HG03135 (cell line): ENCODE measurements at regions not wholly inside any gene's neighbourhood (a gene's known extent, or its start where the extent isn't known, plus 50 kb on each side); places are given as distances from the start of the nearest gene placed in this dataset.
"Not testable (repeated sequence)": the region's sequence is repeated elsewhere in the genome, so short reads cannot be mapped to it uniquely, and the experiment has no call there.

Experiments
- ATAC-seq: cut with Tn5 transposase; IDR thresholded peaks from one replicate; pipeline ENCODE4 v1.9.1; 2021; ENCODE audit warnings: mild to moderate bottlenecking, moderate library complexity; ENCODE audit not compliant: unreplicated experiment

GRCh38 chr4:9702019-9702418 is 79.4 kb upstream of the DRD5 start:
- ATAC-seq = not testable (repeated sequence)

- ATAC-seq = not testable (repeated sequence)
These were observed 78.7 kb upstream of the DRD5 start for GRCh38 chr4:9702696-9703095.

- no peak for ATAC-seq
These were observed 78.0 kb upstream of the DRD5 start for GRCh38 chr4:9703391-9703790.

GRCh38 chr4:9704126-9704525 is 77.3 kb upstream of the DRD5 start:
- not testable (repeated sequence) for ATAC-seq

DNA sequence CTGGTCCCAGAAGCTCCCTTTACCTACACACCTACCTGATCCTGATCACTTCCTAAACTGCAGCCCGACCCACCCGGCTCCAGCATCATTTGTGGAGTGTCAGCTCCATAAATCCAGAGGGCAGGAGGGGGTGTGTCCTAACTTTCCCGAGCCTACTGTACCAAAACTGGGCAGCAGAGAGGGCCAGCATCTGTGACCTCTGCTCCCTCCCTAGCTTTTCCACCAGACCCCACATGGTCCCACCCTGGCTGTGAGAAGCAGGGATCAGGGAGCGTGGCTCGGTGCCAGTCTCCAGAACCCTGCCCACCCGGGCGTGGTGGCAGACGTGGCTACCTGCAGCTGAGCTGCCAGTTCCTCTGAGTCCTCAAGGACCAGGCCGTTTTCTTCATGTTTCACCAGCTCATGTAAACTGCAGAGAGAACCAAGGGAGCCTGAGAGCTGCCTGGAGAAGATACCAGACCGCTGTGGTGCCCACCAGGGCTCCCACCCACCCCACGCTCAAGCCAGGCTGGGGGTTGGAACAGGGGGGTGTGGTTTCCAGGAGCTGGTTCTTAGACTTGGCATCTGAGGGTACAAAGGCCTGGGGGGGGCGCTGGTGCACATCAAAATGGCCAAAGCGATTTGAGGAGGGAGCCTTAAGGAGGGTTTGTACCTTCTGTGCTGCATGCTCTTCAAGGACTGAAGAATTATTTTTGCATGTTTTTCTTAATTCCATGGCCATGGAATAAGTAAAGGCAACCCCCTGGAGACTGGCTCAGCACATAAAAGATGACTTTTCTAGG is 76.7 kb upstream of the DRD5 start:
- no peak for ATAC-seq

DNA sequence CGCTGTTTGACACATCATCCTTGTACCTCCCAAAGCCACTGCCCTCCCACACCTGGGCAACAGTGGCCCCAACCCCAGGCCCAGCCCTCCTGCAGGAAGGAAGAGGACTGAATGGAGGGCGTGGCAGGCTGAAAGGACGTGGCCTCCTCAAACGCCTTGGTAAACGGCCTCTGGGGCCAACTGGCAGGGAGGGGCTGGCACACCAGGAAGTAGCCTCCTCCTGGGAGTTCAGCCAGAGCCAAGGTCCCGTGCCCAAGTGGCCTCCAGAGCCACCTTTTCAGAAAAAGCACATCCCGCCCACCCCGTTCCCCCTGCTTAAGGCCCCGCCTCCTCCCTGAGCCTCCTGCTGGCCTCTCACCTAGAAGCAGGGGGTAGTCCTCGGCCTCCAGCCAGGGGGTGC is 74.2 kb upstream of the DRD5 start:
- ATAC-seq = not testable (repeated sequence)

DNA sequence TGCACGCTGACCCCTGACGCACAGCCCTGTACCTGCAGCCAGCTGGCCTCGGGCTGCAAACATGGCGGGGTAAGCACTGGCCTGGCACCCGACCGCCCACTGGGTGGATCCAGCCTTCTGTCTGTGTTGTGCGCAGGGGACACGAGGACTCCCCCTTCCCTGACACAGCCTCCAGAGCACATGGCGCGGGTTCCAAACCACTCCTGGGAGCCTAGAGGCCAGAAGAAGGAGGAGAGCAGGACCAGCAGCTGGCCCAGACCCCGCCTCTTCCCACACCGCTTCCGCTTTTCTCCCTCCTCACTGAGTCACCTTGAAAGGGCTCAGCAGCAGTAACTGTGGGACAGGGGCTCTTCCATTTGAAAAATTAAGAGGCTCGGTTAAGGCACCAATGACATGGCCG is 73.5 kb upstream of the DRD5 start:
- ATAC-seq = not testable (repeated sequence)

DNA sequence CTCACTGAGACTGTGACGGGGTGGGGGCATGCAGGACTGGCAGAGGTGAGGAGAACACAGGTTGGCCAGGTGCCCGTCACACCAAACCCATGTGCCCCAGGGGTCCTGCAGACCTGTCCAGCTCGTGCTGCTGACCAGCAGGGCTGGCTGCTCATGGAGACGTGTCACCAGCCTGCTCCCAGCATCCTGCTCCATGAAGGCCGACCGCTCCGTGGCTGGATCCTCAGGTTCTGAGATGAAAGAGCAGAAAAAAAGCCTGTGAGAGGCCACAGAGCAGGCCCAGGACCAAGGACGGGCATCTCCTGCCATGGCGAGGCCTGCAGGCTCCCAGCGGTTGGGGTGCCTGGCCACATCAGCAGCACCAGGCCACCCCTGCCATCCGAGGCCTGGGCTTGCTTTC is 71.7 kb upstream of the DRD5 start:
- no peak for ATAC-seq

GRCh38 chr4:9715271-9715670 is 66.2 kb upstream of the DRD5 start:
- ATAC-seq = not testable (repeated sequence)

GRCh38 chr4:9716093-9716492 is 65.3 kb upstream of the DRD5 start:
- ATAC-seq = no peak

DNA sequence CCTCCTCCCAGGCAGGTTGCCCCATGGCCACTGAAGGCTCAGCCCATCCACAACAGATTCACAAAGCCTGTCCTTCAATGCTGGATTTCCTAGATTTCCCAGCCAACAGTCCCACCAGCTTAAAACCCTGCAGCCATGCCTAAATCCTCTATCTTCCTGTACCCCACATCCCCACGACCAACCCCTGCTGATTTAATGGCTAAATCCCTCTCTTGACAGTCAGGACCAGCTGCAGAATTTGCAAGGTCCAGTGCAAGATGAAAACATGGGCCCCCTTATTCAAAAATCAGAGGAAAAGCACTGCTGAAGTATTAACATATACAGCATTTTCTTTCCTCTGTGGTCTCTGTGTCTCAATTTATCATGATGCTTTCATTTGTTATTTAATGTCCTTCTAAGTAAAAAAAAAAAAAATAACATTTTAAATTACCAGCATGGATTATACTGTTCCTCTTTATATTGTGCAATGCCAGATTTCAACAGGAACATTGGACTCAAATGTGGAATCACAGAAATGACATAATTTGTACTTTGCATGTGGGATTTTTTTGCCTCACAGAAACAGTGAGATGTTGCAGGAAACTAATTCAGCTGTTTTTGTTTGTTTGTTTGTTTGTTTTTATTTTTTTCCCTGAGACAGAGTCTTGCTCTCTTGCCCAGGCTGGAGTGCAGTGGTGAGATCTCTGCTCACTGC is 63.0 kb upstream of the DRD5 start:
- not testable (repeated sequence) for ATAC-seq

DNA sequence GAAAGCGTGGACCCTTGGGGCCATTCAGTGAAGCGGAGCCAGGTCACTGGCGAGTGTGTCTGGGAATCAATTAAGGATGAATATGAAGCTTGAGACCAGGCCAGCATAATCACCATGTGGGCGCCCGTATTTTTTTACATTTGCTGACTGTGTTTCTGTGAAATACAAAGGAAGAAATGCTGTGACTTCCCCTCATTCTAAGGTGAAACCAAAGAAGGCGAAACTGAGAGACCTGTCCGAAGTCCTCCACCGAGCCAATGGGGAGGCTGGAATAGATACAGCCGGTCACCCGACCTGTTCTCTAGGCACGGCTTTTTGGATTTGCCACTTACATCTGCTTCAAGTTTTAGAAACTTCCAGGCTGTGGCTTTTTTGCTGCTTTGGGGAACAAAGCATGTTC is 59.3 kb upstream of the DRD5 start:
- ATAC-seq = not testable (repeated sequence)
